ENCODE measurements at regions not wholly inside any gene's neighbourhood (a gene's known extent, or its start where the extent isn't known, plus 50 kb on each side); places are given as distances from the start of the nearest gene placed in this dataset.
A peak's percentile ranks its signal among the peaks of the same experiment; 100 is the strongest.

GRCh38 chrX:2592279-2592678 lies 91.5 kb upstream of the DHRSX start:
- WGBS, 2 donors = 79% methylated on average over 3 of the region's 3 CpGs
- Histone ChIP-seq H3K4me3 (no peak overlapping the region), H3K27ac (no peak overlapping the region), H3K9me3 (no peaks in the 10 kb centered on the region), H3K36me3 (peaks cover 0 to 4% (median 0%) of the 10 kb centered on the region in 4 donors), H3K27me3 (no peaks in the 10 kb centered on the region), H3K4me1 (peaks cover 0 to 7% (median 1%) of the 10 kb centered on the region in 4 donors)
- no peak for DNase-seq
- no peak for TF ChIP-seq CTCF (IDR thresholded peaks at IDR 0.05)
- ATAC-seq (ENCODE audit: low FRiP score in 2 of 2) = no peak

GRCh38 chrX:2589186-2590020 lies 88.6 kb upstream of the DHRSX start:
- WGBS, 2 donors = 66 to 70% methylated on average over 9 of the region's 9 CpGs

GRCh38 chrX:2588049-2588448 lies 87.3 kb upstream of the DHRSX start:
- H3K27me3 ChIP-seq = peaks cover 0 to 16% (median 7%) of the 10 kb centered on the region in 4 donors
- H3K4me1 ChIP-seq = peaks cover 6 to 16% (median 8%) of the 10 kb centered on the region in 4 donors
- H3K9me3 ChIP-seq = no peaks in the 10 kb centered on the region
- DNase-seq (no peak), ATAC-seq (ENCODE audit: low FRiP score in 2 of 2) (no peak)
- no peaks in the 10 kb centered on the region for H3K36me3 ChIP-seq
- H3K27ac ChIP-seq = no peak overlapping the region
- 91 to 93% methylated on average over 4 of the region's 4 CpGs for WGBS, 2 donors
- TF ChIP-seq POLR2AphosphoS5 (IDR thresholded peaks at IDR 0.05) (no peak), EP300 (IDR thresholded peaks at IDR 0.05) (no peak), POLR2A (IDR thresholded peaks at IDR 0.05) (no peak), CTCF (IDR thresholded peaks at IDR 0.05) (no peak)
- H3K4me3 ChIP-seq = no peak overlapping the region

More at GRCh38 chrX:2589186-2590020, 88.6 kb upstream of the DHRSX start:
- no peak for TF ChIP-seq POLR2AphosphoS5 (IDR thresholded peaks at IDR 0.05)
- no peak for TF ChIP-seq EP300 (IDR thresholded peaks at IDR 0.05)
- TF ChIP-seq CTCF (IDR thresholded peaks at IDR 0.05) = no peak
- no peak for TF ChIP-seq POLR2A (IDR thresholded peaks at IDR 0.05)
- DNase-seq = no peak
- ATAC-seq (ENCODE audit: low FRiP score in 2 of 2) = peak in 1 of 2 donors; percentile 17
- no peaks in the 10 kb centered on the region for H3K36me3 ChIP-seq
- no peaks in the 10 kb centered on the region for H3K9me3 ChIP-seq
- peaks cover 0 to 10% (median 1%) of the 10 kb centered on the region in 4 donors for H3K4me1 ChIP-seq
- H3K27me3 ChIP-seq = peaks cover 0 to 4% (median 2%) of the 10 kb centered on the region in 4 donors
- H3K4me3 ChIP-seq = no peak overlapping the region
- H3K27ac ChIP-seq = no peak overlapping the region

- H3K27ac ChIP-seq = no peak overlapping the region
- peaks cover 0 to 25% (median 12%) of the 10 kb centered on the region in 4 donors for H3K27me3 ChIP-seq
- no peak for TF ChIP-seq POLR2AphosphoS5 (IDR thresholded peaks at IDR 0.05)
- TF ChIP-seq POLR2A (IDR thresholded peaks at IDR 0.05) = no peak
- no peak for TF ChIP-seq CTCF (IDR thresholded peaks at IDR 0.05)
- TF ChIP-seq EP300 (IDR thresholded peaks at IDR 0.05) = no peak
- H3K36me3 ChIP-seq = no peaks in the 10 kb centered on the region
- ATAC-seq (ENCODE audit: low FRiP score in 2 of 2) = no peak
- H3K9me3 ChIP-seq = no peaks in the 10 kb centered on the region
- 57 to 74% methylated on average over 4 of the region's 4 CpGs for WGBS, 2 donors
- no peak overlapping the region for H3K4me3 ChIP-seq
- peaks cover 6 to 15% (median 7%) of the 10 kb centered on the region in 4 donors for H3K4me1 ChIP-seq
- no peak for DNase-seq
These were observed 86.4 kb upstream of the DHRSX start for GRCh38 chrX:2587146-2587545.

- WGBS, 2 donors = 44 to 63% methylated on average over 7 to 8 of the region's 8 CpGs
- TF ChIP-seq POLR2A (IDR thresholded peaks at IDR 0.05) (no peak), POLR2AphosphoS5 (IDR thresholded peaks at IDR 0.05) (no peak), CTCF (IDR thresholded peaks at IDR 0.05) (no peak), EP300 (IDR thresholded peaks at IDR 0.05) (no peak)
- Histone ChIP-seq H3K36me3 (no peaks in the 10 kb centered on the region), H3K9me3 (no peaks in the 10 kb centered on the region), H3K27ac (no peak overlapping the region), H3K4me3 (no peak overlapping the region), H3K4me1 (peaks cover 6 to 15% (median 7%) of the 10 kb centered on the region in 4 donors), H3K27me3 (peaks cover 0 to 26% (median 12%) of the 10 kb centered on the region in 4 donors)
- DNase-seq (no peak), ATAC-seq (ENCODE audit: low FRiP score in 2 of 2) (no peak)
These were observed 84.3 kb upstream of the DHRSX start for GRCh38 chrX:2585158-2585470.
